Hypothalamus (tissue), 51 donors: ENCODE measurements at regions not wholly inside any gene's neighbourhood (a gene's known extent, or its start where the extent isn't known, plus 50 kb on each side); places are given as distances from the start of the nearest gene placed in this dataset.

Source experiments
- DNase-seq, 51 donors: peaks; one replicate each; lab custom pipeline; 2025; lab: John Stamatoyannopoulos, UW

DNA sequence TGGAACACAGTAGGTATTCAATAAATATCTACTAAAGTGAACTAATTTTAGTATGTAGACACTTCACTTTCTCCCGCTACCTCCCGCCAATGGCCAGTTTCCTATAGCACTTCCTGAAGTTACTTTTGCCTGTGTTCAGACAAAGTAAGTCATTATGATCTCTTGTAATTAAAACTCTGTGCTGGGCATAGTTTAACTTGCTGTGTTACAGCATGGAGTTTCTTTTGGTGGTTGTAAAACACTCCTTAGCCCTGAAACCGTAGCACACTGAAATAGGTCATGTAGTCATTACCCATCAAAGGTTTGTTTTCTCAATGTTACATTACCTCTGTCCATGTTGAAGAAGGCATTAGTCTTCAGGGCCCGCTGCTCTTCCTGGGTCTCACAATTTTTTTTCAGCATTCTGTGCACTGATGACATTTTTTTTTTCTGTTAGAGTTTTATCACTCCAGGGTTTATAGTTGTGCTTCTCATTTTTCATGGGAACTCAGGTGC, 54.0 kb upstream of the CENPW start:
- DNase-seq: no peak
